Skeletal muscle tissue (tissue), 3 donors: ENCODE measurements at regions not wholly inside any gene's neighbourhood (a gene's known extent, or its start where the extent isn't known, plus 50 kb on each side); places are given as distances from the start of the nearest gene placed in this dataset.

Source experiments
- H3K27ac ChIP-seq: one replicate; pipeline ENCODE4 v1.7.0; 2013; ENCODE audit warnings: mild to moderate bottlenecking, low read depth, low read length, inconsistent platforms
- H3K27me3 ChIP-seq, 3 donors: one replicate each; pipeline ENCODE4 v1.7.0; 2013; ENCODE audit warnings: low read length in 3 of 3; ENCODE audit not compliant: control insufficient read depth in 3 of 3, insufficient read depth in 3 of 3
- H3K36me3 ChIP-seq, 3 donors: one replicate each; pipeline ENCODE4 v1.7.0; 2013; ENCODE audit warnings: low read length in 3 of 3; ENCODE audit not compliant: control insufficient read depth in 3 of 3, insufficient read depth in 3 of 3
- H3K4me1 ChIP-seq, 3 donors: one replicate each; pipeline ENCODE4 v1.7.0; 2013; ENCODE audit warnings: low read length in 3 of 3, mild to moderate bottlenecking in 3 of 3; ENCODE audit not compliant: control insufficient read depth in 3 of 3, insufficient read depth in 3 of 3
- H3K4me3 ChIP-seq, 3 donors: one replicate each; pipeline ENCODE4 v1.7.0; 2013; ENCODE audit warnings: low read length in 3 of 3
- H3K9ac ChIP-seq, 3 donors: one replicate each; pipeline ENCODE4 v1.7.0; 2013; ENCODE audit warnings: low read length in 3 of 3, mild to moderate bottlenecking in 3 of 3, moderate library complexity in 2 of 3, low read depth in 1 of 3
- H3K9me3 ChIP-seq, 3 donors: one replicate each; pipeline ENCODE4 v1.7.0; 2013; ENCODE audit warnings: low read length in 3 of 3; ENCODE audit not compliant: control insufficient read depth in 3 of 3
- donor health status: Osteomylitis.

DNA sequence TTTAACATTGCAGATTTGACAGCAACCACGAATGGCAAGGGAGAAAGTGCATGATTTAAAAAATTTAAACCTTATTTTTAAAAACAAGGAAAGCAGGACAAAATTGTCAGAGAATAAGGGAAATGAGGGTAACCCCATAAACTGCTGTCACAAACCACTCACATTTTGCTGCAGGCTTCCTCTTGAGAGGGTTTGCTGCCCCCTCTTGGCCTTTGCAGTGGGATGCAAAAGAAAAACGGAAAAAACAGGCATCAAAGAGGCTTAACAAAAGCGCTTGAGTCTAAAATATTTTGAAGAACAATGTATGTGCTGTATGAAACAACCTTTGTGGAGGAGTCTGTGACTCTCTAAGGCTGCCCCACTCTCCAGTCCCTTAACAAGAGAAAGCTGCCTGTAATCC is 91.6 kb downstream of the TMX3 start:
- Histone ChIP-seq H3K9ac (no peak overlapping the region), H3K9me3 (no peaks in the 10 kb centered on the region), H3K36me3 (no peaks in the 10 kb centered on the region)

DNA sequence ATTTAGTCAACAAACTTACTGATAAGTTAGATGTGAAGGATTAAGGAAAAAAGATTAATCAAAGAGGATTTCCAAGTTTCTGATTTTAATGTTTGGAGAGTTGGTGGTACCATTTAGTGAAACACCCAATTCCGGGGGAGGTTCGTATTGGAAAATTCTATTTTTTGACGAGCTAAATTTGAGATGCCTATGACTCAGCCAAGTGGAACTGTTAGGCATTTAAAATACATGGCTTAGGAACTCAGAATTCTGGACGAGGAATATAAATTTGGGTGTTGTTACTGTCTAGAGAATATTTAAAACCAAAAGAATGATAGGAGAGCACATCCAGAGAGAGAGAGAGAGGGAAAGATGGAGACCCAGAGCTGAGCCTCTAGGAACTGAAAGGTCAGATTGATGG is 103.6 kb downstream of the TMX3 start:
- H3K9me3 ChIP-seq = no peaks in the 10 kb centered on the region
- no peak overlapping the region for H3K27ac ChIP-seq
- H3K36me3 ChIP-seq = no peaks in the 10 kb centered on the region
- no peaks in the 10 kb centered on the region for H3K27me3 ChIP-seq
- no peaks in the 10 kb centered on the region for H3K4me1 ChIP-seq
- H3K4me3 ChIP-seq = no peak overlapping the region
- no peak overlapping the region for H3K9ac ChIP-seq

More for the DNA sequence above, 91.6 kb downstream of the TMX3 start:
- Histone ChIP-seq H3K4me1 (no peaks in the 10 kb centered on the region), H3K27me3 (no peaks in the 10 kb centered on the region), H3K4me3 (no peak overlapping the region), H3K27ac (no peak overlapping the region)

DNA sequence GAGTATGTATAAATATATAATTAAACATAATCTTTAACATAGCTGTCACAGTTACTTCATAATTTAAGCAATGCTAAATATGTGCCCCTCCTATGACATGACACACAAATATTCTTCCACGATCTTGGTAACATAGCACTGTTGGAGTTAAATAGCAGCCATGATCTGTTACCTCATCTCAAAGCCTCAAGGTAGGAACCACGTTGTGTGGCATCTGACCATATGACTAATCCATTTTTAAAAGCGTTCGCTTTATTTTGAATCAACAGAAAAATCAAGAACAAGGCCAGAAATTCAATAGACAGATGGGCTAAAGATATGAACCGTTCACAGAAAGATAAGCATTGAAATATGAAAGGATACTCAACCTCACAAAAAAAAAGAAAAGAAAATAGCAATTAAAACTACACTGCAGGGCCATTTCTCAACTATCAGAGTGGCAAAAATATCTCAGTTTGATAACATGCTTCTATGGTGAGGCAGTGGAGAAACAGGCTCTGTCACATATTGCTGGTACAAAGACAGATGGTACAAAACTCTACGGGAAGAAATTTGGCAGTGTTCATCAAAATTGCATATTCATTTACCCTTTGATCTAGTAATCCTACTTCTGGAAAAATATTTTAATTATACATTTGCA is 105.9 kb downstream of the TMX3 start:
- Histone ChIP-seq H3K9ac (no peak overlapping the region), H3K4me1 (no peaks in the 10 kb centered on the region), H3K9me3 (no peaks in the 10 kb centered on the region), H3K36me3 (no peaks in the 10 kb centered on the region), H3K27ac (no peak overlapping the region), H3K27me3 (no peaks in the 10 kb centered on the region), H3K4me3 (no peak overlapping the region)

DNA sequence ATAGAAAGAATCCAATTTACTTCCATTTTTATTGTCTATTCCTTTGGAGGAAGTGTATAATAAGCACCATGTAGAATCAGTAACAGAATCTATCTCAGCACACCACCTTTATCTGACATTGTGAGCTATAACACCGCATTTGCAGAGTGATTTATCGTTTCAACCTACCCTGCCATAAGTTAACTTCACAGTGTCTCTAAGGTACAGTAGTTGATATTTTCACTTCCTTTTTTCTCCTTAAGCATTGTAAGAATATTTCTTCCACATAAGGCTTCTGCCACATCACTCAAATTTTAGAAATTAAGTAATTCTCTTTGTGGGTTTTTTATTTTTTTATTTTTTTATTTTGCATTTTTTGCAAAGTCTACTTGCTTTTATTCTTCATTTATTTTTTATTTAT is 107.1 kb downstream of the TMX3 start:
- H3K9me3 ChIP-seq = no peaks in the 10 kb centered on the region
- H3K36me3 ChIP-seq = no peaks in the 10 kb centered on the region
- H3K4me3 ChIP-seq = no peak overlapping the region
- H3K27me3 ChIP-seq = no peaks in the 10 kb centered on the region
- no peak overlapping the region for H3K27ac ChIP-seq
- no peak overlapping the region for H3K9ac ChIP-seq
- H3K4me1 ChIP-seq = no peaks in the 10 kb centered on the region

DNA sequence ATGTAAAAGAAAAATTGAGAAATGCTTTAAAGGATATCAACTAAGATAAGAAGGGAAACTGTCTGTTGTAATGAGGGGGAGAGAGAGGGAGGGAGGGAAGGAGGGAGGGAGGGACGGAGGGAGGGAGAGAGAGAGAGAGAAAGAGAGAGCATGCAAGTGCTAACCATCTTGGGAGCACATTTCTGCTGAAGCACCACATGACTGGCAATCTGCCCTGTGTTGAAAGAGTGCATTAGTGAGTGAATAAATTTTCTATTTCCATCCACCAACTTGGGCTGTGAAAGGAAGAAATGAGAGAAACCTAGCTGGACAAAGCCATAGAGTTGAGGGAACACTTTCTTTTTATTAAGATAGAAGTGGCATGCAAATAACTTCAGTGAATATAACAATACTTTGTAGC is 110.7 kb downstream of the TMX3 start:
- no peaks in the 10 kb centered on the region for H3K36me3 ChIP-seq
- no peaks in the 10 kb centered on the region for H3K4me1 ChIP-seq
- H3K4me3 ChIP-seq = no peak overlapping the region
- H3K9ac ChIP-seq = no peak overlapping the region
- H3K9me3 ChIP-seq = no peaks in the 10 kb centered on the region
- no peak overlapping the region for H3K27ac ChIP-seq
- H3K27me3 ChIP-seq = no peaks in the 10 kb centered on the region

DNA sequence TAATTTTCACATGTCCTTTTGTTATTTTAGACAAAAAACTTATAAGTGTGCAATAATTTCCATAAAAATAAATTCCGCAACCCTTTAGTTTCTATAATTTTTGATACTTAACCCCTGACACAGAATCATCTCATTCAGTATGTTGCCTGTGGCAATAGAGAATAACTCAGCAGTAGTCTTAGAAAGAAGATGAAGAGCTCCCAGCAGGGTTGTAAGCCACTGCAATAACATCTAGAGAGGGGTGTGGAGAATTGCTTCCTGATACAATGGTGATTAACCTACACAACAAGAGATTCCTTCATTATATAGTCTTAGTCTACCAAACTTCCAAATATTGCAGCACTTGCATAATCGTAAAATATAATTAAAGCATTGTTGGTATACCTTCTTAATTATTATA is 118.9 kb downstream of the TMX3 start:
- Histone ChIP-seq H3K27me3 (no peaks in the 10 kb centered on the region), H3K9me3 (no peaks in the 10 kb centered on the region), H3K36me3 (no peaks in the 10 kb centered on the region), H3K4me1 (no peaks in the 10 kb centered on the region), H3K27ac (no peak overlapping the region), H3K9ac (no peak overlapping the region), H3K4me3 (no peak overlapping the region)

DNA sequence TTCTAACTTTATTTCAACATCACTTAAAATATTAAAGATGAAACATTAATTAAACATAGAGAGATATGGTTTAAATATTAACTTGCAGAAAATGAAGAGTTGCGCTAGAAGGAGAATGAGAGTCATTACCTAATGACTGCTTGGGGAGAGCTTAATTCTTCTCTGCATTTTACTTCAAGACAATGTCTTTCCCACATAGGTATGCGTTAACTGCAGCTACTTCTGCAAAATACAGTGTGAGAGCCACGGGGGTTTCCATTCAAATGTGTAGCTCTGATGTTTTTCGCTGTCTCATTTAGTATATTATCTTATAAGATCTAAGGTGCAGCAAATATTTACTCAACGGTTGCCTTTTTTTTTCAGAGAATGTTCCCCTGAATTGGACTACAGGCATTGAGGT is 126.7 kb downstream of the TMX3 start:
- Histone ChIP-seq H3K9me3 (no peaks in the 10 kb centered on the region), H3K27ac (no peak overlapping the region), H3K4me1 (no peaks in the 10 kb centered on the region), H3K9ac (no peak overlapping the region), H3K4me3 (no peak overlapping the region), H3K36me3 (no peaks in the 10 kb centered on the region), H3K27me3 (no peaks in the 10 kb centered on the region)

DNA sequence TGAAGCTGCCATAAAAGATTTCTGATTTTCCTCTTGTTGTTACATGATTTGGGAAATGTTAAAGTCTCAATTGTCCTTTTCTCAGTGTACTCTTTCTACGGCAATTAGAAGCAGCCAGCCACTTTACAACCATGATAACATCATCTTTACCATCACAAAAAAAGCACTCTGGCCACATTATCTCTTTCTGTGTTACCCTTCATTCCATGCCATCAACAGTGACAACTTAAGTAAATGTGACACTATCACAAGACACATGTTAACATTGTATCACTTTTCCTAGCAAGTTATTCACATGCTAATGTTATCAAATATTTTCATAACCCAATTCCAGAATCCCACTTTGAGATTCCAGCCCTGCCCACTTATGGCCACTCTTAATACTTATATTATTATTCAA is 131.2 kb downstream of the TMX3 start:
- Histone ChIP-seq H3K4me1 (no peaks in the 10 kb centered on the region), H3K9me3 (no peaks in the 10 kb centered on the region), H3K27me3 (no peaks in the 10 kb centered on the region), H3K4me3 (no peak overlapping the region), H3K27ac (no peak overlapping the region), H3K36me3 (no peaks in the 10 kb centered on the region), H3K9ac (no peak overlapping the region)

DNA sequence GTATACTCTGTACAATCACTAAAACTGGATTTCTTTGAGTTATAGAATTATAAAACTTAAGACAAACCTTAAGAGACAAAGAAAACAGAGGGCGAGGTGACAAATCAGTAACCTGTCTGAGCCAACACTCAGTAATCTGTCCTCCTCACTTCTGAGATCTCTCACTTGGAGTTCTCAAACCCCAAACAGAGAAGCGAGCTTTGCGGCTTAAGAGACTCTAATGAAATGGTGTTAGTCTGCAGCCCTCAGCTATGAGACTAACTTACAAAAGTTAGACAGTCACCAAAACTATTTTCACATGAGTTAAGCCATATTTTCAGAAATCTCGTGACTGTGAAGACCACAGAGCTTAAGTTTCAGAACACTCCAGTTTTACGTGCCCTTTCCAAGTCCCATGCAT is 140.6 kb downstream of the TMX3 start:
- H3K9ac ChIP-seq = no peak overlapping the region
- no peaks in the 10 kb centered on the region for H3K9me3 ChIP-seq
- no peaks in the 10 kb centered on the region for H3K4me1 ChIP-seq
- no peaks in the 10 kb centered on the region for H3K27me3 ChIP-seq
- H3K4me3 ChIP-seq = no peak overlapping the region
- H3K27ac ChIP-seq = no peak overlapping the region
- no peaks in the 10 kb centered on the region for H3K36me3 ChIP-seq

DNA sequence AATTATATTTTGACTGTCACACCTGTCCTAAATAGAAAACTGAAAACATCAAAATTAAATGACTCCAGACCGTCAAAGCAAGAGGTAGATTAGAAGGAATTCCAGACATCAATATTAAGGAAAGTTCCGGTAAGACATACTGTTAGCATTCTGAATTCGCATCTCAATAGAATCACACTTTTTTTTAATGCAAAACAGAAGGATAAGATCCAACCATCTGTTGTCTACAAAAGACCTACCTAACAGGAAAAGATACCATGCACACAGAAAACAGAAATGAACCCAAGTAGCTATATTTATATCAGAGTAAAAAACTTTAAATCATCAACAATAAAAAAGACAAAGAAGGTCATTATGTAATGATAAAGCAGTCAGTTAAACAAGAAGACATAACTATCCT is 145.0 kb downstream of the TMX3 start:
- no peaks in the 10 kb centered on the region for H3K36me3 ChIP-seq
- no peaks in the 10 kb centered on the region for H3K27me3 ChIP-seq
- no peaks in the 10 kb centered on the region for H3K4me1 ChIP-seq
- H3K27ac ChIP-seq = no peak overlapping the region
- H3K4me3 ChIP-seq = no peak overlapping the region
- no peak overlapping the region for H3K9ac ChIP-seq
- no peaks in the 10 kb centered on the region for H3K9me3 ChIP-seq
